Lung (tissue), 11 donors: ENCODE measurements at regions not wholly inside any gene's neighbourhood (a gene's known extent, or its start where the extent isn't known, plus 50 kb on each side); places are given as distances from the start of the nearest gene placed in this dataset.

Source experiments
- ATAC-seq: fragments of 200-7000 bp; cut with Tn5 transposase; one replicate; pipeline ENCODE4 v1.9.1; 2020; ENCODE audit warnings: moderate number of reproducible peaks; ENCODE audit not compliant: insufficient read depth, low FRiP score
- DNase-seq, 3 donors: peaks; one replicate each; pipeline ENCODE4 v3.0.0-alpha.2; 2013 to 2017
- H3K27ac ChIP-seq, 2 donors: one replicate each; pipeline ENCODE4 v1.5.1; 2013; ENCODE audit warnings: mild to moderate bottlenecking in 2 of 2, moderate library complexity in 2 of 2, control low read depth in 1 of 2, inconsistent platforms in 1 of 2, low read depth in 1 of 2, low read length in 1 of 2
- H3K27me3 ChIP-seq, 3 donors: one replicate each; pipeline ENCODE4 v1.5.1; 2013; ENCODE audit warnings: low read length in 2 of 3; ENCODE audit not compliant: control insufficient read depth in 3 of 3, insufficient read depth in 3 of 3
- H3K36me3 ChIP-seq, 4 donors: one replicate each; pipeline ENCODE4 v1.5.1; 2013; ENCODE audit warnings: low read length in 4 of 4, mild to moderate bottlenecking in 1 of 4, moderate library complexity in 1 of 4; ENCODE audit not compliant: control insufficient read depth in 4 of 4, insufficient read depth in 4 of 4
- H3K4me1 ChIP-seq, 5 donors: one replicate each; pipeline ENCODE4 v1.5.1; 2013; ENCODE audit warnings: low read length in 5 of 5, mild to moderate bottlenecking in 2 of 5, moderate library complexity in 1 of 5; ENCODE audit not compliant: control insufficient read depth in 5 of 5, insufficient read depth in 5 of 5
- H3K4me3 ChIP-seq: one replicate; pipeline ENCODE4 v1.5.1; 2013; ENCODE audit warnings: mild to moderate bottlenecking, control low read depth, moderate library complexity
- H3K9ac ChIP-seq, 2 donors: one replicate each; pipeline ENCODE4 v1.5.1; 2013; ENCODE audit warnings: low read length in 2 of 2, control low read depth in 1 of 2; ENCODE audit not compliant: insufficient read depth in 1 of 2
- H3K9me3 ChIP-seq, 4 donors: one replicate each; pipeline ENCODE4 v1.5.1; 2013; ENCODE audit warnings: low read length in 3 of 4, mild to moderate bottlenecking in 1 of 4, moderate library complexity in 1 of 4; ENCODE audit not compliant: control insufficient read depth in 4 of 4, insufficient read depth in 3 of 4
- CTCF ChIP-seq: IDR thresholded peaks from 2 replicates; pipeline ENCODE4 v1.5.1; 2012; ENCODE audit warnings: mild to moderate bottlenecking; ENCODE audit errors: control extremely low read depth, extremely low read depth
- WGBS, 2 donors: extraction: QIAGEN DNeasy Blood & Tissue Kit; methylation state at CpG; one replicate each; pipeline ENCODE4 v1.1.7; 2013; 5-methylcytosine and 5-hydroxymethylcytosine counted together
- donor health status: control.
- donor health status: control.
- donor health status: Bipolar disorder and iron deficiency.
- donor health status: healthy.
- donor health status: DM: yes; HTN: yes; CAD: no.

DNA sequence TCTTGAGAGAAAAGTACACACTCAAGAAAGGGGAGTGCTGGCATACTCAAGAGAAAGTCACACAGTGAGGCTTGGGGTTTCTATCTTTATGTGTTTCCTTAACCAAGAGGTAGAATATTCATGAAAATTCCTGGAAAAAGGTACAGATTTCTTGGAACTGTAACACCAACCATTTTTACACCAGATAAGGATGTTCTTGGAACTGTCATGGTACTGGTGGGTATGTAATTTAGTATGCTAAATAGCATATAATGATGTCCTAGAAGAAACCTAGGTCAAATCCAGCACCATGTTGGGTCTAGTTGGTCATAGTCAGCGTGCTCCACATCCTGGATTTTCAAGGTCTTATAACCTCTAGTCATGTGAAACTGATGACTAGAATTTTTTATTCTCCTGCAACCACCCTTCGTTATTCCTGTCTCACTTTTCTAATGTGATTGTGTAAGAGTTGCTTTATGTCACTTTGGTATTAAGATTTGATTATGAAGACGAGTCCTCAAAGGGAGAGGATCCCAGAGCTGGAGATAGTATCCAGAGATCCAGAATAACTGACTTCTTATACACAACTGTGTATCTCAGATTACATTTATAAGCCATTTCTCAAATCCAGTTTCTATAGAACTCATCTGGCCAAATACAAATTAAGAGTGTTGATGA is 510.1 kb downstream of the TMTC2 start:
- Histone ChIP-seq H3K4me3 (no peak overlapping the region), H3K27ac (no peak overlapping the region), H3K27me3 (no peaks in the 10 kb centered on the region), H3K9me3 (peaks cover 0 to 6% (median 0%) of the 10 kb centered on the region in 4 donors), H3K9ac (no peak overlapping the region), H3K4me1 (no peaks in the 10 kb centered on the region), H3K36me3 (no peaks in the 10 kb centered on the region)
- ATAC-seq (no peak), DNase-seq (no peak)
- 88 to 93% methylated on average over 3 of the region's 3 CpGs for WGBS, 2 donors
- TF ChIP-seq CTCF: no peak

- H3K36me3 ChIP-seq: no peaks in the 10 kb centered on the region
- peaks cover 0 to 4% (median 0%) of the 10 kb centered on the region in 5 donors for H3K4me1 ChIP-seq
- no peaks in the 10 kb centered on the region for H3K27me3 ChIP-seq
- no peak overlapping the region for H3K4me3 ChIP-seq
- peaks cover 0 to 3% (median under 1%) of the 10 kb centered on the region in 4 donors for H3K9me3 ChIP-seq
- no peak overlapping the region for H3K27ac ChIP-seq
- TF ChIP-seq CTCF: no peak
- 78 to 85% methylated on average over 8 of the region's 8 CpGs for WGBS, 2 donors
- ATAC-seq (no peak), DNase-seq (no peak)
- H3K9ac ChIP-seq: no peak overlapping the region
These were observed 504.1 kb downstream of the TMTC2 start for GRCh38 chr12:83190631-83191390.

- no peaks in the 10 kb centered on the region for H3K27me3 ChIP-seq
- H3K9me3 ChIP-seq: peaks cover 0 to 2% (median 0%) of the 10 kb centered on the region in 4 donors
- no peak overlapping the region for H3K4me3 ChIP-seq
- H3K4me1 ChIP-seq: peaks cover 0 to 12% (median 0%) of the 10 kb centered on the region in 5 donors
- ATAC-seq (no peak), DNase-seq (no peak)
- TF ChIP-seq CTCF: no peak
- no peak overlapping the region for H3K27ac ChIP-seq
- H3K9ac ChIP-seq: no peak overlapping the region
- 80 to 90% methylated on average over 1 of the region's 1 CpG for WGBS, 2 donors
- H3K36me3 ChIP-seq: no peaks in the 10 kb centered on the region
These were observed 499.7 kb downstream of the TMTC2 start for GRCh38 chr12:83186419-83186818.
